Stimulated activated CD4-positive, alpha-beta T cell treated with anti-CD3 and anti-CD28 coated beads, Interleukin-1b, Interleukin-23, amount 100 ng/mL, for 24 hours (primary cell): ENCODE measurements at regions not wholly inside any gene's neighbourhood (a gene's known extent, or its start where the extent isn't known, plus 50 kb on each side); places are given as distances from the start of the nearest gene placed in this dataset.
"Not testable (repeated sequence)": the region's sequence is repeated elsewhere in the genome, so short reads cannot be mapped to it uniquely, and the experiment has no call there.

Source experiments
- DNase-seq, 4 experiments: peaks; one replicate each; pipeline ENCODE4 v3.0.0-alpha.2; 2020; ENCODE audit warnings: low read depth in 4 of 4, low spot score in 1 of 4

DNA sequence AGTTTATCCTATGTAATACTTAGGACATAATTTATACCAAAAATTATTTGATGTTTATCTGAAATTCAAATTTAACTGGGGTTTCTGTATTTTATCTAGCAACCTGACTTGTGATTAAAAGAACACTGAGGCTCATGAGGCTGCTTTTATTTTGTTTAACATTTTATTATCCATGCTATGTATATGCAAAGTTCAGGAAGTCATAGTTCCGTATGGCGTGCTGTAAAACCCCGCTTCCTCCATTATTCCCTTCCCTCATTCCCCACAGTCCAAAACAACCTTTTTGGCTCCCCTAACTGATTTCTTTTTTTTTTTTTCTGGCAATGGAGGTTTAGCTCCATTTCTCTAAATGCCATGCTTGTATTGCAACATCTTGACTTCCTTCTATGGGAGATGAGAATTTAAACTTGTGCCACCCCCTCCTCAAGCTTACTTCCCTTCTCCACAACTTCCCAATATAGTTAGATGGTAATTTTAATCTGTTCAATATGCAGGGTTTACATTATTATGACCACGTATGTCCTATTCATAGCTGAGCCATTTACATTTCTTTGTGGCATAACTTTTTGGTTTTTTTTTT is 138.0 kb upstream of the DNAH14 start:
- DNase-seq: no peak

DNA sequence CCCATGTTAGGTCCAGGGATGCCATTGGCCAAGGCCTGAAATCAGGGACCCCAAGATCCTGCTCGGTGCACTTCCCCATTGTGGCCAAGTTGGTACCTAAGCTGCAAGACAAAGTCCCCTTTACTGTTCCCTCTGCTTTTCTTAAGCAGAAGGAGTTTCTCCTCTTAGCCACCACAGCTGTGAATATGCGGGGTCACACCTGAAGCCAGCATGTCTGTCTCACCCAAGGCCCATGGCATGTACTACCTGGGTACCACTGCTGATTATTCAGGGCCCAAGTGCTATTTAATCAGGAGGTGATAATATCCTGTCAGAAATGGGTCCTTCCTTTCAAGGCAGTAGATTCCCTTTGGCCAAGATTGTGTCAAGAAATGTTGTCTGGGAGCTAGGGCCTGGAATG is 133.9 kb upstream of the DNAH14 start:
- no peak for DNase-seq

DNA sequence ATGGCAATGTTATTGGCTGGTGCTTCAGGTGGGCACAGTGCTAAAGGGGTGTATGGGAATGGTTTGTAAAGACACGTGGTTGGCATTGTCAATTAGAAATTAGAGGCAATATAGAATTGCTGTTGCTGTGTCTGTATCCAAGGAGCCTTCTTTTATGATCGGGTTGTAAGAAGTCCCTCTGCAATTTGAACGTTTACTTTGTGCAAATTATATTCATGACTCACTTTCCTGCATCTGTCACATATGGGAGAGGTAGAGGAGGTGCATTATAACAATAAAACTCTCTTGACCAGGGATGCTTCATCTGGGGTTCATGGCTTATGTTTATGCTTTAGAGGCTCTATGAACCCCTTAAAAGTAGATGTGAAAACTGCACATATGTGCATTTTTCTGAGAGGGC is 130.4 kb upstream of the DNAH14 start:
- no peak for DNase-seq

DNA sequence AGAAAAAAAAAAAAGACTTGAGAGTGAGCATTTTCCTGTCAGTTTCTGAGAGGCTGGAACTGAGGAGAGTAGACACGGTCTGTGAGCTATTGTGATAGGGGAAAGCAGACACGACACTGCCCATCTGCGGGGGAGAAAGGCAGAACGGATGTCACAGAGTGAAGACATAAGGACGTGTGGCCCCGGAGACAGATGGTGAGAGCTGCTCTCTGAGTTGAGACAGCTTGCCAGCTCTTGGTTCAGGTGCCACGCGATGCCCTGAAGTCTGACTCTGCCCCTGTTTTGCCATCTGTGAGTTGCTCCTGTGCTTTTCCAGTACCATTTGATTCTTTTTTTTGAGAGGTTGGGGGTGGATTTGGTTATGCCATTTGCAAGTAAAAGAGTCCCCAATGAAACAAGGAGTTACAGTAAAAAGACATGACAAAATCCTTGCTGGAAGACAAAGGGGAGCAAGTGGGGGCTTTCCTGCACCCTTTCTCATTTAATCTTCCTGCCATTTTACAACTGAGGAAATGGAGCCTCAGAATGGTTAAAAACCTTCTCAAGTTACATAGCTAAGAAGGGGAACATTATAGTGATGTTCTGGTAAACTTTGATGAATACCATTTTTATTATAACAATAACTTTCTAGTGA is 128.9 kb upstream of the DNAH14 start:
- no peak for DNase-seq

DNA sequence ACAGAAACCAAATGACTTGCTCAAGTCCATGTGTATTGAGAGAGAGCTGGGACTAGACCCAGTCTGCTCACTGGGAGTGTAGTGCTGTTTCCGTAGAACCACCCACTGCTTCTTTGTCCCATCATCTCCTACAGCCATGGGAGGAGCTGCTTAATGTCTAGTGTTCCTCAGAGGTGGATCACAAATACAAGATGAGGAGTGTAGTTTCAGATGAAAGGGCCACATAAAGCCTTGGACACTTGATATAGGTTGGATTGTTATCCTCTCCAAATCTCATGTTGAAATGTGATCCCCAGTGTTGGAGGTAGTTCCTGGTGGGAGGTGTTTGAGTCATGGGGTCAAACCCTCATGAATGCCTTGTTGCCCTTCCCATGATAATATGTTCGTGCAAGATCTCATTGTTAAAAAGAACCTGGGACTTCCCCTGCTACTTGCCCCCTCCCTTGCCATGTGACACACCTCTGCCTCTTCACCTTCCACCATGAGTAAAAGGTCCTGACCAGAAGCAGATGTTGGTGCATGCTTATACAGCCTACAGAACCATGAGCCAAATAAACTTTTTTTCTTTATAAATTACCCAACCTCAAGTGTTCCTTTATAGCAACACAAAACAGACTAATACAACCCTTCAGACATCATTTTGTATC is 127.5 kb upstream of the DNAH14 start:
- no peak for DNase-seq

DNA sequence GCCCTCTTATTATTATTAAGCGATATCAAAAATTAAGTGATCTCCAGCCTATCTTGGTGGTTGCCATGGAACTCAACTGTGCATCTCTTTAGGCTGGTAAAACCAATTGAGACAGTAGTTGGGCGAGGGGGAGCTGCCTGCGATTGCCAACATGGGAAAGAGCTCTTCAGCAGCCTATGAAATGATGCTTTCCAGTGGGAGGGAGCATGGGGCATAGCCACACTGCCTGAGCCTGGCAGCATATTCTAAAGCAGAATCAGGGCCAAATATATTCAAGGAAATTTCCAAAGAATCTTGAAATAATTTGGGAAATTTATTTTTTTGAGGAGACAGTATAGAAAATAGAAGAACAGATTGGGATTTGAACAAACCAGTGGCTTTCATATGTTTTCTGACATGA is 126.9 kb upstream of the DNAH14 start:
- DNase-seq: no peak

DNA sequence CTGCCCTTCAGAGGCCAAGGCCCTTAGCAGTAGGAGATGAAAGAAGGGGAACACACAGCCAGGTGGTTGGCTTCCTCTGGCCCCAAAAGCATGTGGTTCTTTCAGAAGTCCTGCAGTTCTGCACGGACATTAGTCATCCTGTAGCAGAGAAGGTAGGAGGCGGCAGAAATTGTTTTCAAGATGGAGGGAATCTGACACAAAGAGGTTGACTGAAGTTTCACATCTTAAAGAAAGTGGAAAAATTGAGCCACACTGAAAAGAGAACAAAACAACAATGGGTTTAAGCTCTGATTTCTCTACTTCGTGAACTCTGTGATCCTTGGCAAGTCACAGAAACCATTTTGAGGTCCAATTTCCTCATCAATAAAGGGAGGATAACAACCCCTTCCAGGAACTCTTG is 125.3 kb upstream of the DNAH14 start:
- no peak for DNase-seq

DNA sequence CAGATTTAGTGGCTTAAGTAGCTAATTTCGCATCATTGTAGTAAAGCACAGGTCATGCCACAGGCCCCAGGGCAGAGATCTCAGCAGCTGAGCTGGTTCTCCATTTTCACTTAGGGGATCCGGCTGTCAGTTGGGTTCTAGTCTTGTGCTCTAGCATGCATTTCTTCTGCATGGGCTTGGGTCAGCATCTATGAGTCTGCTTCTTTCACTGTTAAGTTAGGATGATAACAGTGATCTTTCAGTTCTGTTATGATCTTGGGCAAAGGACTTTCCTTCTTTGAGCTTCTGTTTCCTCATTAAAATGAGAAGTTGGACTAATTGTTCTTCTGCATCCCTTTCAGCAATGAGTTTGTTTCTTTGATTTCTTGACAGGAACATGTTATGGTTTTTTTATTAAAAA is 123.6 kb upstream of the DNAH14 start:
- no peak for DNase-seq

DNA sequence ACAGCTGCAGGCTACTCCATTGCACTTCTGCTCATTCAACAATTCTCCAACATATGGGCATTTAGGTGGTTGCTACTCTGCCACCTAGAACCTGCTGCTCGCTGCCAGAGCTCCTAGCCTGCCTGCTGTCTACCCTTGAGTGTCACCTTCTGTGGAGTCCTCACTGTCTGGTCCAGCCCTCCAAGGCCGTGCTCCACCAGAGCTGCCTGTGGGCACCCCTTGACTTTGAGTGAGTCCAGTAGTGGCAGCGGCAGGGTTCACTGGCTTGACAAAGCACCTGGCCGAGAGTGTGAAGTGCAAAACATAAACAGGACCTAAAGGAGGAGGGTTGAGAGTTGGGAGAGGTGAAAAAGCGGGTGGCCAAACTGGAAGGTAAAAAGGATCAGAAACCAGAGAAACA is 120.3 kb upstream of the DNAH14 start:
- no peak for DNase-seq

DNA sequence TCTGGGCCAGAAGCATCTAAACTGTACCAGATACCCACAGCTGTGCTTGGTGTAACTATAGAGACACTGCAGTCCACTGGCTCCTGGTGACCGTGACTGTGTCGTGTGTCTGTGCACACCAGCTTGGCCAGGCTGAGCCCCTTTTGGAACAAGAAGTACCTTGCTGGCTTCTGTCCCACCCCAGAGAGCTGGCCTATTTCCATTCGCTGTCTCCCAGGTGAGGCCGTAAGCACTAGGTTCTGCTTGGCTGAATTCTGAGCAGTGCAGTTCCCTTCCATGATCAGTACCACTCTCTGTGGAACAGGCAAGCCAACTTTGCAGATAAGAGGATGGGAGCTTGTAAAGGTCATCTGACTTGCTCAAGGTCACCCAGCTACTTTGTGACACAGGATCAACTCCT is 119.9 kb upstream of the DNAH14 start:
- DNase-seq: no peak

DNA sequence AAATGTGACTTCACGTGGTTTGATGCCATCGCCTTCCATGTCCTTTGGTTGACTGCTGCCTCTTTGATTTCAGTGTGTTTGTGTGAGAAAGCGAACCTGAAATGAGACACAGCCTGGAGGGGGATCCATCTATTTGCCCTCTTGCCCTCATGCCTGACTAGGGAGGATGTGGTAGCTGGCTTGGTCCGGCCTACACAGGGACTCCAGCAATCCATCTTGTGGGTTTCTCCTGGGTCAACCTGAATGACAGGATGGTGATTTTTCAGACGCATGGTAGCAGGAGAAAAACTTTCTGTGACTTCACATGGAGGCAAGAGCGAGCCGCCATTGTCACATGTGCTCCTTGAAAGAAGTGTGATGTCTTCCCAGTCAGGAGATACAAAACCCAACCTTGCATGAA is 117.9 kb upstream of the DNAH14 start:
- no peak for DNase-seq

DNA sequence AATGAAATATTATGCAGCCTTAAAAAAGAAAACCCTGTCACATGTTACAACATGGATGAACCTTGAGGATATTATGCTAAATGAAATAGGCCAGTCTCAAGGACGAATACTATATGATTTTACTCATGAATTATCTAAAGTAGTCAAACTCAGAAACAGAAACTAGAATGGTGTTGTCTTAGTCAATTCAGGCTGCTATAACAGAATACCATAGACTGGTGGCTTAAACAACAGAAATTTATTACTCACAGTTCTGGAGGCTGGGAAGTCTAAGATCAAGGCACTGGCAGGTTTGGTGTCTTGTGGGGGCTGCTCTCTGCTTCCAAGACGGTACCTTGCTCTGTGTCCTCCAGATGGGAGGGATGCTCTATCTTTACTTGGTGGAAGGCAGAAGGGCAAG is 113.8 kb upstream of the DNAH14 start:
- DNase-seq: no peak

DNA sequence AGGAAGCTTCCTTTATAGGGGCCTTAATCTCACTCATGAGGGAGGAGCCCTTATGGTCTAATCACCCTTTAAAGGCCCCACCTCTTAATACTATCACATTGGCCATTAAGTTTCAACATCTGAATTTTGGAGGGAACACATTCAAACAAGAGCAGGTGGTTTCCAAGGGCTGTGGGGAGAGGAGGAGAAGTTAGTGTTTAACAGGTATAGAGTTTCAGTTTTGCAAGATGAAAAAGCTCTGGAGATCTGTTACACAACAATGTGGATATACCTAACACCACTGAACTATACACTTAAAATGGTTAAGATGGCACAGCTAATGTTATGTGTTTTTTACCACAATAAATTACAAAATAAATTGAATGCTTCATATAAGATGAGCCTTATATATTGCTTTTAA is 113.4 kb upstream of the DNAH14 start:
- DNase-seq: no peak

DNA sequence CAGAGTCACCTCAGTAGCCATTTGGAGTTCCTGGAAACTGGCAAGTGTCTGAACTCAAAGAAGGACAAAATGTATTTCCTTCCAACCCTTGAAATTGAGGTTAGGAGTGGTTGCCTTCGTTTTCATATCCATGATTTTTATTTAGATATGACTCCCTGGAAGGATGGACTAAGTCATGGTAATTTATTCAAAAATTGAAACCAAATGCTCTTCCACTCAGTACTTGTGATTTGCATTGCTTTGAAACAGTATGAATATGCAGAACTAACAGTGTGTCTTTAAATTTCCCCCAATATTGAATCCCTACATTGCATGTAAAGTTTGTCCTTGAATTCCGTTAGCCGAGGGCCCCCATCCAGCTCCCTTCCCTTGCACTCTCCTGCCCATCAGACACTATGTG is 112.1 kb upstream of the DNAH14 start:
- DNase-seq: no peak

DNA sequence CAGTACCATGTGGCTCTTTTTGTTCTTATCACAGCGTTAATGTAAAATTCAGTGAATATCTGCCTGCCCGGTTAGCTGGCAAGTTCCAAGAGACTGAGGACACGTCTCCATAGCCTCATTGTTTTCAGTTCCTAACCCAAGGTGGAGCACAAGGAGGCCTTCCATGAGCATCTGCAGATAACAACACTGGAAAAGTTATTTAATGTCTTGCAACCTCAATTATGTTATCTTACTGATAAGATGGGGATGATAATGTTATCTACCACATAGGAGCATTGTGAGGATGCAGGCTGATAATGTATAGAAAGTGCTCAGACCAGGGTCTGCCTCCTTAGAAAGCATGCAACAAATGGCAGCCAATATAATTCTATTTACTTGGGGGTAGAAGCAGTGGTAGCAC is 109.6 kb upstream of the DNAH14 start:
- DNase-seq: no peak

DNA sequence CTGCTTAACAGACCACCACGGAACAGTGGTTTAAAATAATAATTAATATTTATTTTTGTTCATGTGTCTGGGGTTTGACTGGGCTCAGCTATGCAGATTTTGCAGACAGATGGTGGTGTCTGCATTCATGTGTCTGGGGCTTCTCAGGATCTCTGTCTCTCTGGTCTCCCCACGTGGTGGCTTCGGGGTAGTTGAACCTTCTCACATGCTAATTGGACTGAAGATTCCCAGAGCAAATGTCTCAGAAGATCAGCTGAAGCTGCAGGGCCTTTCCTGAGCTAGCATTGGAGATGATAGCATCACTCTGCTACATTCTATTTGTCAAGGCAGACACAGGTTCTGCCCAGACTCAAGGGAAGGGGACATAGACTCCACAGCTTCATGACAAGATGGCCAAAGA is 109.1 kb upstream of the DNAH14 start:
- DNase-seq: no peak

DNA sequence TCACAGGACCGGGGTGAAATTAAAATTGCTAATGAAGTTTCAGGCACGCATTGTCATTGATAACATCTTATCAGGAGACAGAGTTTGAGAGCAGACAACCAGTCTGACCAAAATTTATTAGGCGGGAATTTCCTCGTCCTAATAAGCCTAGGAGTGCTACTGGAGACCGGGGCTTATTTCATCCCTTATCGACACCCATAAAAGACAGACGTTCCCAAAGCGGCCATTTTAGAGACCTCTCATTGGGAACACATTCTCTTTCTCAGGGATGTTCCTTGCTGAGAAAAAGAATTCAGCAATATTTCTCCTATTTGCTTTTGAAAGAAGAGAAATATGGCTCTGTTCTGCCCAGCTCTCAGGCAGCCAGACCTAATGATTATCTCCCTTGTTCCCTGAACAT is 107.7 kb upstream of the DNAH14 start:
- DNase-seq: not testable (repeated sequence)

DNA sequence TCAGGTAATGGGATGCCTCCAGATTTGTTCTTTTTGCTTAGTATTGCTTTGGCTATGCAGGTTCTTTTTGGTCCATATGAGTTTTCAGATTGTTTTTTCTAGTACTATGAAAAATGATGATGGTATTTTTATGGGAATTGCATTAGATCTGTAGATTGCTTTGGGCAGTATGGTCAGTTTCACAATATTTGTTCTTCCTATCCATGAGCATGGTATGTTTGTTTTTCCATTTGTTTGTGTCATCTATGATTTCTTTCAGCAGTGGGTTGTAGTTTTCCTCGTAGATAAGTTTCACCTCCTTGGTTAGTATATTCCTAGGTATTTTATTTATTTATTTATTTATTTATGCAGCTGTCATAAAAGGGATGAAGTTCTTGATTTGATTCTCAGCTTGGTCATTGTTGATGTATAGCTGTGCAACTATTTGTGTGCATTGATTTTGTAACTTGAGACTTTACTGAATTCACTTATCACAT is 103.9 kb upstream of the DNAH14 start:
- DNase-seq: no peak

DNA sequence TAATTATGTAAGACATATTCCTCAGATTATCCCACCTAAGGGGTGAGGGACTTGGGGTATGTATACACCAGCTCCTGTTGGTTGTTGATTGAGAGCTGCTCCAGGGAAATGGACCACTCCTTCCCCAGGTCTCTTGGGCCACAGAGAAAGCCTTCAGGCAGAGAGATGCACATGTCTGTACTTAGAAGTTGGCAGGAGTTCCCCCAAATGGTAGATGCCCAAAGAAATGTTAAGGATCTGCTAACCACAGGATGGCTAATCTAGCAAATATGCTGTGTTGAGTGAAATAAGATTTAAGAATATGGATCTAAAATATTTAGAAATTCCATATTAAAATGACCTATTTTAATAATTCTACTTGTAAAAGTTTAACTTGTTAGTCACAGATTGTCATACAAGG is 100.8 kb upstream of the DNAH14 start:
- DNase-seq: no peak

DNA sequence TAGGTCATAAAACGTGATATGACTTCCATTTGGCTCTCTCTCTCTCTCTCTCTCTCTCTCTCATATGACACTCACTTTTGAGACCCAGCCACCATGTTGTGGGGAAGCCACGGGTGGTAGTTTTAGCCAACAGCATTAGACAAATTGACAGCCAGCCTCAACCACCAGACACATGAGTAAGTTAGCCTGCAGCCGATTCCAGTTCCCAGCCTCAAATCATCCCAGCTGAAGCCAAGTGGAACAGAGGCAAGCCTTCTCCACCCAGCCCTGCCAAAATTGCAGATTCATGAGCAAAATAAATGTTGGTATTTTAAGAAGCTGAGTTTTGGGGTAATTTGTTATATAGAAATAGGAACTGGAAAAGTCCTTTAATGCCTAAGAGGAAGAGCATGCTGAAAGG is 98.0 kb upstream of the DNAH14 start:
- no peak for DNase-seq

DNA sequence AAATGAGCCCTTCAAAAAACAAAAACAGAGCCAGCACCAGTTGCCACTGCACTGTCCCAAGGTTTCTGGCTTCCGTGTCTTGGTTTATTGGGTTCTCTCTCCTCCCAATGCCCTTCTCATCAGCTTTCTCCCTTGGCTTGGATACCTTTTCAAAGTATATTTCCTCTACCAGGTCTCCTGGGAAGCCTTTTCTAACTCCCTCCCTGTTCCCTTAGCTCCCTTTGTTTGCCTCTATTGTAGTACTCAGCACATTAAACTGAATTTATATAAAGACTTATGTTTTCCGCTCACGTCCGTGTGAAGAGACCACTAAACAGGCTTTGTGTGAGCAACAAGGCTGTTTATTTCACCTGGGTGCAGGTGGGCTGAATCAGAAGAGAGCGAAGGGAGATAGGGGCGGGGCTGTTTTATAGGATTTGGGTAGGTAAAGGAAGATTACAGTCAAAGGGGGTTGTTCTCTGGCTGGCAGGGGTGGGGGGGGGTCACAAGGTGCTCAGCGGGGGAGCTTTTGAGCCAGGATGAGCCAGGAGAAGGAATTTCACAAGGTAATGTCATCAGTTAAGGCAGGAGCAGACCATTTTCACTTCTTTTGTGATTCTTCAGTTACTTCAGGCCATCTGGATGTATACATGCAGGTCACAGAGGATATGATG is 89.7 kb upstream of the DNAH14 start:
- not testable (repeated sequence) for DNase-seq

DNA sequence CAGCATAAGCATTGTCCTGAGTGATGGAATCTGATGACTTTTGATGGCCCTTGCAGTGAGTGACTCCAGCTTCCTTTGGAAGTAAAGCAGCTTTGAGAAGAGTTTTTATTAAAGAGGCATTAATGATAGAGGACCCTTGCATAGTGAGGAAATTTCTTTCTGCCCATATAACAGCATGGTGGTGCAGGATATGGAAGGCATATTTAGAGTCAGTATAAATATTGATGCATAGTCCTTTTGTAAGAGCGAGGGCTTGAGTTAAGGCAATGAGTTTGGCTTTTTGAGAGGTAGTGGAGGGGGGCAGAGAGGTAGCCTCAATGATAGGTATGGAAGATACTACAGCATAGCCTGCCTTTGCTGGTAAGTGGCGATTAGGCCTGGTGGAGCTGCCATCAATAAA is 87.7 kb upstream of the DNAH14 start:
- not testable (repeated sequence) for DNase-seq
